ENCODE measurements at regions not wholly inside any gene's neighbourhood (a gene's known extent, or its start where the extent isn't known, plus 50 kb on each side); places are given as distances from the start of the nearest gene placed in this dataset.
"Not testable (repeated sequence)": the region's sequence is repeated elsewhere in the genome, so short reads cannot be mapped to it uniquely, and the experiment has no call there.

- no peak overlapping the region for H3K4me2 ChIP-seq (ENCODE audit: low read length)
- H3K4me3 ChIP-seq (ENCODE audit: low read length): no peak overlapping the region
- H3K27me3 ChIP-seq (ENCODE audit: control insufficient read depth, low read length): no peaks in the 10 kb centered on the region
- H3K36me3 ChIP-seq (ENCODE audit: control insufficient read depth, low read length): no peaks in the 10 kb centered on the region
- no peaks in the 10 kb centered on the region for H3K9me2 ChIP-seq (replicated peaks; ENCODE audit: control insufficient read depth, low read length)
- no peaks in the 10 kb centered on the region for H3K4me1 ChIP-seq (ENCODE audit: control insufficient read depth, low read length)
- no peaks in the 10 kb centered on the region for H3K9me3 ChIP-seq (ENCODE audit: control insufficient read depth, insufficient read depth, low read length)
- H3F3A ChIP-seq (ENCODE audit: control insufficient read depth, insufficient read depth): no peaks in the 10 kb centered on the region
- H4K20me1 ChIP-seq (ENCODE audit: control insufficient read depth, insufficient read depth, low read depth, low read length): no peaks in the 10 kb centered on the region
- no peak for TF ChIP-seq CTCF (IDR thresholded peaks at IDR 0.05; ENCODE audit: low read depth, low read length, poor library complexity, severe bottlenecking)
- TF ChIP-seq EZH2phosphoT487 (IDR thresholded peaks at IDR 0.05; ENCODE audit: borderline replicate concordance, low read length): no peak
- H3K27ac ChIP-seq (ENCODE audit: low read depth, low read length): no peak overlapping the region
- H3K79me2 ChIP-seq (ENCODE audit: control insufficient read depth, low read length): no peaks in the 10 kb centered on the region
Observed at GRCh38 chr11:50220651-50221050, 188.0 kb downstream of the OR4C45 start.

GRCh38 chr11:50238368-50238767, 205.7 kb downstream of the OR4C45 start:
- not testable (repeated sequence) for H3K9me3 ChIP-seq (ENCODE audit: control insufficient read depth, insufficient read depth, low read length); H3K79me2 ChIP-seq (ENCODE audit: control insufficient read depth, low read length); H3K4me1 ChIP-seq (ENCODE audit: control insufficient read depth, low read length); H3K9me2 ChIP-seq (replicated peaks; ENCODE audit: control insufficient read depth, low read length); H3F3A ChIP-seq (ENCODE audit: control insufficient read depth, insufficient read depth); H4K20me1 ChIP-seq (ENCODE audit: control insufficient read depth, insufficient read depth, low read depth, low read length); H3K27me3 ChIP-seq (ENCODE audit: control insufficient read depth, low read length); H3K4me3 ChIP-seq (ENCODE audit: low read length); H3K4me2 ChIP-seq (ENCODE audit: low read length); H3K27ac ChIP-seq (ENCODE audit: low read depth, low read length); H3K36me3 ChIP-seq (ENCODE audit: control insufficient read depth, low read length)

- no peaks in the 10 kb centered on the region for H3K36me3 ChIP-seq (ENCODE audit: control insufficient read depth, low read length)
- no peak overlapping the region for H3K4me2 ChIP-seq (ENCODE audit: low read length)
Observed at GRCh38 chr11:50246183-50246582, 213.5 kb downstream of the OR4C45 start.

GRCh38 chr11:50246699-50247098, 214.0 kb downstream of the OR4C45 start:
- Histone ChIP-seq H3K27me3 (ENCODE audit: control insufficient read depth, low read length) (no peaks in the 10 kb centered on the region), H3K27ac (ENCODE audit: low read depth, low read length) (no peak overlapping the region), H3K9me3 (ENCODE audit: control insufficient read depth, insufficient read depth, low read length) (peaks cover 7% of the 10 kb centered on the region; the same call in 1 of the 2 replicates), H4K20me1 (ENCODE audit: control insufficient read depth, insufficient read depth, low read depth, low read length) (no peaks in the 10 kb centered on the region), H3K9me2 (replicated peaks; ENCODE audit: control insufficient read depth, low read length) (no peaks in the 10 kb centered on the region), H3K79me2 (ENCODE audit: control insufficient read depth, low read length) (no peaks in the 10 kb centered on the region), H3F3A (ENCODE audit: control insufficient read depth, insufficient read depth) (no peaks in the 10 kb centered on the region), H3K4me3 (ENCODE audit: low read length) (no peak overlapping the region), H3K36me3 (ENCODE audit: control insufficient read depth, low read length) (no peaks in the 10 kb centered on the region), H3K4me2 (ENCODE audit: low read length) (no peak overlapping the region), H3K4me1 (ENCODE audit: control insufficient read depth, low read length) (no peaks in the 10 kb centered on the region)
- TF ChIP-seq CTCF (IDR thresholded peaks at IDR 0.05; ENCODE audit: low read depth, low read length, poor library complexity, severe bottlenecking): no peak

More at GRCh38 chr11:50246183-50246582, 213.5 kb downstream of the OR4C45 start:
- TF ChIP-seq CTCF (IDR thresholded peaks at IDR 0.05; ENCODE audit: low read depth, low read length, poor library complexity, severe bottlenecking) (no peak), EZH2phosphoT487 (IDR thresholded peaks at IDR 0.05; ENCODE audit: borderline replicate concordance, low read length) (no peak)
- Histone ChIP-seq H3K79me2 (ENCODE audit: control insufficient read depth, low read length) (no peaks in the 10 kb centered on the region), H3K4me3 (ENCODE audit: low read length) (no peak overlapping the region), H3K9me2 (replicated peaks; ENCODE audit: control insufficient read depth, low read length) (no peaks in the 10 kb centered on the region), H3K27ac (ENCODE audit: low read depth, low read length) (no peak overlapping the region), H4K20me1 (ENCODE audit: control insufficient read depth, insufficient read depth, low read depth, low read length) (no peaks in the 10 kb centered on the region), H3K9me3 (ENCODE audit: control insufficient read depth, insufficient read depth, low read length) (peaks cover 7% of the 10 kb centered on the region; the same call in 1 of the 2 replicates), H3K27me3 (ENCODE audit: control insufficient read depth, low read length) (no peaks in the 10 kb centered on the region), H3F3A (ENCODE audit: control insufficient read depth, insufficient read depth) (no peaks in the 10 kb centered on the region), H3K4me1 (ENCODE audit: control insufficient read depth, low read length) (no peaks in the 10 kb centered on the region)
